ENCODE measurements at regions not wholly inside any gene's neighbourhood (a gene's known extent, or its start where the extent isn't known, plus 50 kb on each side); places are given as distances from the start of the nearest gene placed in this dataset.

GRCh38 chr14:30312214-30312613 lies 246.7 kb upstream of the G2E3 start:
- Histone ChIP-seq H3K4me3 (no peak overlapping the region), H3K9ac (ENCODE audit: control insufficient read depth, insufficient read depth, low read length) (no peak overlapping the region), H2AFZ (ENCODE audit: control insufficient read depth, low read depth, low read length) (no peak overlapping the region), H3K4me2 (ENCODE audit: control insufficient read depth, insufficient read depth) (no peak overlapping the region), H3K4me1 (ENCODE audit: control insufficient read depth, insufficient read depth, low read length) (no peaks in the 10 kb centered on the region), H3K36me3 (ENCODE audit: control insufficient read depth in 2 of 2, insufficient read depth in 2 of 2, low read length in 1 of 2) (no peaks in the 10 kb centered on the region), H3K9me3 (replicated peaks; ENCODE audit: control insufficient read depth, insufficient read depth, low read length) (no peaks in the 10 kb centered on the region; the same call in 2 of the 3 replicates), H3K79me2 (ENCODE audit: control insufficient read depth, insufficient read depth, low read length) (no peaks in the 10 kb centered on the region), H3K27me3 (replicated peaks in 1 of 2; ENCODE audit: control insufficient read depth in 2 of 2, insufficient read depth in 2 of 2, low read length in 1 of 2) (no peaks in the 10 kb centered on the region), H3K27ac (ENCODE audit: control insufficient read depth, insufficient read depth) (no peak overlapping the region), H4K20me1 (ENCODE audit: control insufficient read depth, insufficient read depth) (no peaks in the 10 kb centered on the region)
- ChIA-PET RAD21 (ENCODE audit: unreplicated experiment) (no interaction called here), SMC1A (ENCODE audit: uncharacterized antibody, unreplicated experiment) (interaction anchor here (0.6 kb wide), 1 partner anchor 1247 kb away, joined by 3 read pairs; no protein-coding TSS in a partner anchor), CTCF (interaction anchor here (0.9 to 1.4 kb wide), 3 partner anchors 10 to 41 kb away, joined by 3 to 4 read pairs (median 3); no protein-coding TSS in a partner anchor), POLR2A (no interaction called here)
- BruUV-seq (replicated peaks) = no TSS peak
- no peak for TF ChIP-seq HDAC6 (IDR thresholded peaks at IDR 0.05; ENCODE audit: unreplicated experiment)
- no peak for TF ChIP-seq CEBPB (IDR thresholded peaks at IDR 0.05; ENCODE audit: borderline replicate concordance in 1 of 2, low read depth in 2 of 2, low read length in 2 of 2)
- peak; percentile 62; the same call in 1 of the 2 replicates for TF ChIP-seq IRF4 (IDR thresholded peaks at IDR 0.05; ENCODE audit: low read depth, low read length)
- TF ChIP-seq NFIC (IDR thresholded peaks at IDR 0.05; ENCODE audit: low read depth, low read length) = peak; percentile 36; the same call in 1 of the 2 replicates
- peak; percentile 82 for TF ChIP-seq JUNB (IDR thresholded peaks at IDR 0.05)
- intact Hi-C loops (cut with micrococcal nuclease; ENCODE audit: unreplicated experiment) (no loop called here), in situ Hi-C loops (cut with MboI) (no loop called here)
- DNase-seq (ENCODE audit: low read depth, low spot score) (no peak), ATAC-seq (peak; percentile 91), FAIRE-seq (no peak)
- 0% methylated on average over 1 of the region's 1 CpG for WGBS (ENCODE audit: insufficient coverage, insufficient replicate concordance, low lambda C conversion rate, missing lambda C conversion rate)

GRCh38 chr14:30317729-30318128 lies 241.2 kb upstream of the G2E3 start:
- no peaks in the 10 kb centered on the region for H3K27me3 ChIP-seq (replicated peaks in 1 of 2; ENCODE audit: control insufficient read depth in 2 of 2, insufficient read depth in 2 of 2, low read length in 1 of 2)
- DNase-seq (ENCODE audit: low read depth, low spot score) (no peak), ATAC-seq (no peak), FAIRE-seq (no peak)
- H3K9me3 ChIP-seq (replicated peaks; ENCODE audit: control insufficient read depth, insufficient read depth, low read length) = no peaks in the 10 kb centered on the region; the same call in 2 of the 3 replicates
- H3K4me3 ChIP-seq = no peak overlapping the region
- BruUV-seq (replicated peaks) = no TSS peak
- H3K4me2 ChIP-seq (ENCODE audit: control insufficient read depth, insufficient read depth) = no peak overlapping the region
- H3K27ac ChIP-seq (ENCODE audit: control insufficient read depth, insufficient read depth) = no peak overlapping the region
- POLR2A ChIA-PET = no interaction called here
- H3K79me2 ChIP-seq (ENCODE audit: control insufficient read depth, insufficient read depth, low read length) = no peaks in the 10 kb centered on the region
- H3K36me3 ChIP-seq (ENCODE audit: control insufficient read depth in 2 of 2, insufficient read depth in 2 of 2, low read length in 1 of 2) = no peaks in the 10 kb centered on the region
- H3K9ac ChIP-seq (ENCODE audit: control insufficient read depth, insufficient read depth, low read length) = no peak overlapping the region
- H3K4me1 ChIP-seq (ENCODE audit: control insufficient read depth, insufficient read depth, low read length) = no peaks in the 10 kb centered on the region
- in situ Hi-C loops (cut with MboI) (no loop called here), intact Hi-C loops (cut with micrococcal nuclease; ENCODE audit: unreplicated experiment) (no loop called here)
- TF ChIP-seq, protein P1, sequence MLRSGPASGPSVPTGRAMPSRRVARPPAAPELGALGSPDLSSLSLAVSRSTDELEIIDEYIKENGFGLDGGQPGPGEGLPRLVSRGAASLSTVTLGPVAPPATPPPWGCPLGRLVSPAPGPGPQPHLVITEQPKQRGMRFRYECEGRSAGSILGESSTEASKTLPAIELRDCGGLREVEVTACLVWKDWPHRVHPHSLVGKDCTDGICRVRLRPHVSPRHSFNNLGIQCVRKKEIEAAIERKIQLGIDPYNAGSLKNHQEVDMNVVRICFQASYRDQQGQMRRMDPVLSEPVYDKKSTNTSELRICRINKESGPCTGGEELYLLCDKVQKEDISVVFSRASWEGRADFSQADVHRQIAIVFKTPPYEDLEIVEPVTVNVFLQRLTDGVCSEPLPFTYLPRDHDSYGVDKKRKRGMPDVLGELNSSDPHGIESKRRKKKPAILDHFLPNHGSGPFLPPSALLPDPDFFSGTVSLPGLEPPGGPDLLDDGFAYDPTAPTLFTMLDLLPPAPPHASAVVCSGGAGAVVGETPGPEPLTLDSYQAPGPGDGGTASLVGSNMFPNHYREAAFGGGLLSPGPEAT (IDR thresholded peaks at IDR 0.05; ENCODE audit: low read depth) = no peak
- TF ChIP-seq NFIC (IDR thresholded peaks at IDR 0.05; ENCODE audit: low read depth, low read length) (no peak), TBL1XR1 (IDR thresholded peaks at IDR 0.05; ENCODE audit: low read depth, low read length) (no peak), WRNIP1 (IDR thresholded peaks at IDR 0.05; ENCODE audit: borderline replicate concordance, low read depth, low read length) (no peak), GABPA (IDR thresholded peaks at IDR 0.05; ENCODE audit: low read depth) (no peak), NFYA (IDR thresholded peaks at IDR 0.05; ENCODE audit: borderline replicate concordance, low read depth, low read length) (no peak), EGR1 (IDR thresholded peaks at IDR 0.05; ENCODE audit: borderline replicate concordance in 1 of 2, low read depth in 2 of 2, low read length in 2 of 2) (no peak)
- no peak overlapping the region for H2AFZ ChIP-seq (ENCODE audit: control insufficient read depth, low read depth, low read length)
- RAD21 ChIA-PET (ENCODE audit: unreplicated experiment) = no interaction called here
- SMC1A ChIA-PET (ENCODE audit: uncharacterized antibody, unreplicated experiment) = no interaction called here
- no peaks in the 10 kb centered on the region for H4K20me1 ChIP-seq (ENCODE audit: control insufficient read depth, insufficient read depth)
- CTCF ChIA-PET = interaction anchor here (0.9 kb wide), 1 partner anchor 305 kb away, joined by 4 read pairs; no protein-coding TSS in a partner anchor
- 29% methylated on average over 4 of the region's 4 CpGs for WGBS (ENCODE audit: insufficient coverage, insufficient replicate concordance, low lambda C conversion rate, missing lambda C conversion rate)

Data from GM12878 (cell line).